Astrocyte of the cerebellum (primary cell): ENCODE measurements at regions not wholly inside any gene's neighbourhood (a gene's known extent, or its start where the extent isn't known, plus 50 kb on each side); places are given as distances from the start of the nearest gene placed in this dataset.

Experiments
- DNase-seq: peaks from one replicate; pipeline ENCODE4 v3.0.0-alpha.2; 2011; ENCODE audit warnings: low read depth
- H3K4me3 ChIP-seq: 2 replicates; pipeline ENCODE4 v1.5.1; 2011; ENCODE audit warnings: mild to moderate bottlenecking, low read depth, low read length, moderate library complexity
- CTCF ChIP-seq: IDR thresholded peaks from 2 replicates; pipeline ENCODE4 v1.5.1; 2012; ENCODE audit warnings: low read length, low read depth, moderate library complexity, mild to moderate bottlenecking; ENCODE audit errors: missing control alignments
- in situ Hi-C: cut with HindIII; loops from 2 replicates; pipeline ENCODE4 v1.10.0; 2017; ENCODE audit warnings: low sequenced_read_pairs

- no peak for TF ChIP-seq CTCF
- in situ Hi-C loops: no loop called here
- H3K4me3 ChIP-seq: no peak overlapping the region
Measured at GRCh38 chr4:110733901-110734300, 111.0 kb upstream of the PITX2 start.

GRCh38 chr4:110735686-110736085 is 112.8 kb upstream of the PITX2 start:
- no peak overlapping the region for H3K4me3 ChIP-seq
- TF ChIP-seq CTCF: no peak
- no peak for DNase-seq
- in situ Hi-C loops: no loop called here

More at GRCh38 chr4:110733901-110734300, 111.0 kb upstream of the PITX2 start:
- no peak for DNase-seq

GRCh38 chr4:110737931-110738330 is 115.1 kb upstream of the PITX2 start:
- H3K4me3 ChIP-seq: no peak overlapping the region
- no peak for DNase-seq
- no peak for TF ChIP-seq CTCF
- in situ Hi-C loops: no loop called here

GRCh38 chr4:110742143-110742542 is 119.3 kb upstream of the PITX2 start:
- DNase-seq: no peak
- H3K4me3 ChIP-seq: no peak overlapping the region
- no peak for TF ChIP-seq CTCF
- in situ Hi-C loops: no loop called here

GRCh38 chr4:110748071-110748470 is 125.2 kb upstream of the PITX2 start:
- in situ Hi-C loops: no loop called here
- no peak overlapping the region for H3K4me3 ChIP-seq
- TF ChIP-seq CTCF: no peak
- DNase-seq: no peak

- in situ Hi-C loops: no loop called here
- no peak for TF ChIP-seq CTCF
- no peak for DNase-seq
- H3K4me3 ChIP-seq: no peak overlapping the region
Measured at GRCh38 chr4:110751183-110751582, 128.3 kb upstream of the PITX2 start.

GRCh38 chr4:110751986-110752385 is 129.1 kb upstream of the PITX2 start:
- no peak overlapping the region for H3K4me3 ChIP-seq
- in situ Hi-C loops: no loop called here

More at GRCh38 chr4:110751986-110752385, 129.1 kb upstream of the PITX2 start:
- no peak for TF ChIP-seq CTCF
- DNase-seq: no peak
